ENCODE measurements at regions not wholly inside any gene's neighbourhood (a gene's known extent, or its start where the extent isn't known, plus 50 kb on each side); places are given as distances from the start of the nearest gene placed in this dataset.

GRCh38 chr6:4586469-4586859 is 189.7 kb upstream of the CDYL start:
- no peak for DNase-seq

GRCh38 chr6:4585682-4586468 is 190.3 kb upstream of the CDYL start:
- no peak for DNase-seq

GRCh38 chr6:4584801-4585200 is 191.4 kb upstream of the CDYL start:
- DNase-seq: no peak

DNA sequence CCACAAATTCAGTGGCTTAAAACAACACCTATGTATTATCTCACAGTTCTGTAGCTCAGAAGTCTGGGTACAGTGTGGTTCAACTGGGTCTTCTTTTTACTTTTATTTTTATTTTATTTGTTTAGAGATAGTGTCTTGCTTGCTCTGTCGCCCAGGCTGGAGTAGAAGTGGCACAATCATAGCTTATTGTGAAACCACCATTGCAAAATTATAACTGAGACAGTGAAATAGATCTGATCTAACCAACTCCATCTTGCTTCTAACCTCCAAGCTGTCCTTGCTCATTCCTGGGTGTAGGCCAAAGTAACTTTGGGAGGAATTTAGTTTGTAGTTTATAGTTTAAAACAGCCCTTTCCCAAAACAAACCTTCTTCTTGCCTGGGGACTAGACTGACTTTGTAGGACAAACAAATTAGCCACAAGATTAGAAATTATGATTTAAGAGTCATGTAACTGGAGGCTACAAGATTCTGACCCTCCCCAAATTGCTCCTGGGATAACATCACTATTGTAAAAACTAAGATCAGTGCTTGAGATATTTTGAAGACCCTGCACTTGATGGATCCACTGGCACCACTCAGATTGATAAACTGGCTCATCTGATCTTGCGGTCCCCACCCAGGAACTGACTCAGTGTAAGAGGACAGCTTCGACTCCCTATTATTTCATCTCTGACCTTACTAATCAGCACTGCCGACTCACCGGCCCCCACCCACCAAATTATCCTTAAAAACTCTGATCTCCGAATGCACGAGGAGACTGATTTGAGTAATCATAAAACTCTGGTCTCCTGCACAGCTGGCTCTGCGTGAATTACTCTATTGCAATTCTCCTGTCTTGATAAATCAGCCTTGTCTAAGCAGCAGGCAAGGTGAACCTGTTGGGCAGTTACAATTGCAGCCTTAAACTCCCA is 193.4 kb upstream of the CDYL start:
- DNase-seq: peak; percentile 61 to 76

GRCh38 chr6:4581468-4582385 is 194.5 kb upstream of the CDYL start:
- DNase-seq: no peak

DNA sequence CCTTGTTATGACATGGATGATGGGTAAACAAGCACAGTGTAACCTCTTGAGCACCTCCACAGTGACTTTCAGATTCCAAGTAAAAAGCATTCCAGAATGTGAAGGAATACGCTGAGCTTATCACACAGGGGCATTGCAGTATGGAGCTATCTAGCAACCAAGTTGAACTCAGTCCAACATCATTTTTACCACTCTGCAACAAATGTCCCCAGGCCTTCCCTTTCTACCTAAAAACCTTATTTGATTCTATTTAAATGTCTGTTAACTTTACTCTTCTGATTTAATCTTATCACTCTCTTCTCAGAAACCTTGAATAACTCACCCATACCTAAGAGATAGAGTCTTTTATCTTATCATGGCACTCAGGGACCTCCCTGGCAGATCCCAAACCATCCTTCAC is 195.8 kb upstream of the CDYL start:
- DNase-seq: no peak

DNA sequence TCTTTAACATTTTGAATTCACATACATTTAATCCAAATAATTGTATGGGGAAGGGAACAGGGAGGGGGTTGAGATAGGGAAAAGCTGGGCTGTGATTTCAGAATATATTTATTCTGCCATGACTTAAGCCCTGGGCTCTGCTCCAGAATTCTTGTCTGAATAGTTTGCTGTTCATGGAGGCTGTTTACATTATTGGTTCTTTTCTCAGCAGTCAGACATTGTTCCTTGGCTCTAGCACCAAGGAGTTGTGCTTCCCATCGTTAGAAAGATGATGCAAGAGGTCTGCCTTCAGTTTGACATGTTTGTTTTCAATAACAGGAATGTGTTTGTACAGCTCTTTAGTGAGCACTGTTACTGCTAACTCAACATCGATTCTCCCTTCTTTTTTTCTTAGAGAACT is 198.8 kb upstream of the CDYL start:
- DNase-seq: no peak

DNA sequence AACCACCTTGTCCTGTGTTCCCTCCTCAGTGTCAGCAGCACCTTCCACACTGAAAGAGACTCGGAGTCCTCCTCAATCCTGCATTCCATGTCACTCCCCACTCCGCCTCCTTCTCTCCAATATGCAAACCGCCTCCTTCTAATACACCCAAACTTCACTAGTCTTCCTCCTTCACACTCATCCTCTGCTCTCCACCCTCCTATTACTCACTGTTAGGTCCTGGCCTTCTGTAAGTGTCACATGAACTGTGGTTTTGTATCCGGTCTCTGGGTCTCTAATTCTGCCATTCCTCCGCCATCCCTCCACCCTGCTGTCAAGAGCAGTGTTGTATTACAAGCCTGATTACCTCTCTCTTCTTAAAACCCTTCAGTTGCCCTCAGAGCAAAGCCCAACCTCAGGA is 200.5 kb upstream of the CDYL start:
- DNase-seq: no peak

- no peak for DNase-seq
These were observed 202.2 kb upstream of the CDYL start for GRCh38 chr6:4574007-4574406.

DNA sequence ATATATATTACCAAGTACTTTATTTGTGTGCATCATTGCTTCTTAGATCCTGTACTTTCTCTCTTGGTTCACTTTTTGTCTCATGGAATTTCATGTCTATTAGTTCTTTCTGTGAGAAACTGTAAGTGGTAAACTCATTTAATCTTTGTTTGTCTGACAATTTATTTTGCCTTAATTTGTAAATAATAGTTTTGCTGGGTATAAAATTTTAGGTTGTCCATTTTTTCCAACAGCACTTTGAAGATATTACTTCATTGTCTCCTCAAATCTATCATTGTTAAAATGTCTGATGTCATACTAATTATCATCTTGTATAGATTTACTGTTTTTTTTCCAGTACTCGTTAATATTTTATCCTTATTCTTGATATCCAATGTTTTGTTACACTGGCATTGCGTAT is 205.2 kb upstream of the CDYL start:
- no peak for DNase-seq

- DNase-seq: no peak
These were observed 208.1 kb upstream of the CDYL start for GRCh38 chr6:4568138-4568537.

- no peak for DNase-seq
These were observed 209.1 kb upstream of the CDYL start for GRCh38 chr6:4567141-4567540.

- DNase-seq: no peak
These were observed 210.6 kb upstream of the CDYL start for GRCh38 chr6:4565301-4566250.

DNA sequence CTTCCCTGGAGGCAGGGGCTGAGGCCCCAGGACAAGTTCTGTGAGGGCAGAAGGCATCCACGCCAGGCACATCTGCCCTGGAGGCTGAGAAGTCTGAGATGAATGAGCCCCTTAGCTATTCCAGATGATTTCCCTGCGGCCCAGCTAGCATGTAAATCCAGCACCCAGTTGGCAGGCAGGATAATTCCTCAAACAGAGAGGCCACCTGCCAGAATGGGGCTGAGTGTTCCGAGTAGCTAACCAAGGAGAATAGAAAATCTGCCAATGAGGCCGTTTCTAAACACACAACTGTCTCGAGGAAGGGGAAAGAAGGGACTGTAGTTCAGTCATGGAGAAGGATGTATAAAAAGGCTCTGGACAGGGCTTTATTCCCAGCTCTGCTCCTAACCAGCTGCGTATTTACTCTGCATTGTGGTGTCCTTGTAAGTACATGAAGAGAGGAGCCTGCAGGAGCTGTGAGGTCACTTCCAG is 211.4 kb upstream of the CDYL start:
- DNase-seq: no peak

DNA sequence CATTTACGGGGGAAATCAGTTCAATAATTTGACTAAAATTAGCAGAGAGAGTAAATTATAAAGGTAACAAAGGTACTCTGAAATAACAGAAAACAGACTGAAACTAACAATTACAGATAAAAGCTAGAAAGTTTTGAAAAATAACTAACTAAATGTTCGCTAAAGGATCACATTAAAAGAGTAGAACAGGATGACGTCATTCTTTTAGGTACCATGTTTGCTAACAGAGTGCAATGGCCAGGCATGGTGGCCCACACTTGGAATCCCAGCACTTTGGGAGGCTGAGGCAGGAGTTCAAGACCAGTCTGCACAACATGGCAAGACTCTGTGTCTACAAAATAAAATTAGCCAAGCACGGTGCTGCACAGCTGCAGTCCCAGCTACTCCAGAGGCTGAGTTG is 212.3 kb upstream of the CDYL start:
- DNase-seq: no peak

GRCh38 chr6:4563156-4563555 is 213.0 kb upstream of the CDYL start:
- no peak for DNase-seq

GRCh38 chr6:4561773-4562400 is 214.3 kb upstream of the CDYL start:
- DNase-seq: no peak

- DNase-seq: no peak
These were observed 215.1 kb upstream of the CDYL start for GRCh38 chr6:4561078-4561435.

DNA sequence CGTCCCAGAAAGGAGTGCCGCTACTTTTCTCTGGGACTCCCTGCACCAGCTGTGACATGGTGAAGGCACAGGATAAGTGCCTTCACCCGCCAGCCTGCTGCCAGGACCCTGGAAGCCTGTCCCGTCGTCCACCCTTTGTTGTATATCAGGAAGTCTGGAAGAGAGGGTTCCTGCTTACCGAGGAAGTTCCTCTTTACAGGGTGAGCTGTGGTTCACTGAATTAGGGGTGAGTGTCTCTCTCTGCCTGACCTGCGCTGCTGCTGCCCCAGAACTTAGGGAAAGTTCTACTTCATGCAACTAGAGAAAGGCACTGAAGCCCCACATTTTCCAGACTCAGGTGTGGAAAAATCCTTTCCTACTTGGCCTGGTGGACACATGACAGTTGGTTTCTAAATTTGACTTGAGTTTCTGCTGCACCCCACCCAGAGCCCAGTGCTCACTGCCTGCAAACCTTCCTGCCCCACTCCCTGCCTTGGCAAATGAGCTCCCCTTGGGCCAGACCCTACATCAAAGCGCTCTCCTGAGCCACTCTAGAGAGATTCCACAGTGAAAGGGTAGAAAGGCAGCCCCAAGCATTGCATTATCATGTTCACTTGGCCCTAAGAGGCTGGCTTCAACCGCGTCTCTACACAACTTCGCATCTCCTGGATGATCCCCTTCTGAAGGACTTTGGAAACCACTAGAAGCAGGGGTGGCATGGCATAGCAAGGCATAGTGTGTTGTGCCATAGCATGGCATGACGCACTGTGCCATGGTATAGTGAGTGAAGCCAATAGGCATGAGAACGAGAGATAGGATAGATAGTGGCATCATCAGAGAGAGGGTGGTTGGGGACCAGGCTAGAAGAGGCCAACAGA is 215.8 kb upstream of the CDYL start:
- peak; percentile 5 to 42 for DNase-seq

DNA sequence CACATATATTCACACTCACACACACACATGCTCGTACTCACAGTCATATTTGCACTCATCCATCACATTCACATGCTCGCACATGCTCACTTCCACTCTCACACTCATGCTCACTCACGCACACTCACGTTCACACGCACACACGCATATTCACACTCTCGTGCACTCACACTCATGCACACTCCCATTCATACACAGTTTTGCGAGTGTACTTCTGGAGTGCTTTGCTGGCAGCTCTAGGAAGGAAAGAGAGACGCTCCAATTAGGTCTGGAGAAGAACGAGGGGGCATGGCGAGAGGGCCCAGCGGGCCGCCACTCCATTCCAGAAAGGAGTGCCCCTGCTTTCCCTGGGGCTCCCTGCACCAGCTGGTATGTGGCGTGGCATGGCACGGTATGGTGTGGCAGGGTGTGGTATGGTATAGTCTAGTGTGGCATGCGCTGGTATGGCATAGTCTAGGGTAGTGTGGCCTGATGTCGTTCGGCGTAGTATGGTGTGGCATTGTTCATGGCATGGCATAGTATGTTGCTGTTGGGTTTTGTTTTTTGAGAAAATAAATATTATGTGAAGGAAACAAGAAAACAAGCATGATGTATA is 216.8 kb upstream of the CDYL start:
- DNase-seq: no peak

Data from inflammatory macrophage (primary cell).